ENCODE measurements at regions not wholly inside any gene's neighbourhood (a gene's known extent, or its start where the extent isn't known, plus 50 kb on each side); places are given as distances from the start of the nearest gene placed in this dataset.

GRCh38 chr18:27411013-27411412, 225.9 kb upstream of the CHST9 start:
- intact Hi-C loops (cut with micrococcal nuclease; ENCODE audit: unreplicated experiment): no loop called here
- ChIA-PET POLR2A (ENCODE audit: unreplicated experiment) (no interaction called here), CTCF (no interaction called here)
- H2AFZ ChIP-seq: no peak overlapping the region
- H3K9me3 ChIP-seq (ENCODE audit: insufficient read depth, low read depth): no peaks in the 10 kb centered on the region; the same call in 1 of the 2 replicates
- no peaks in the 10 kb centered on the region for H3K36me3 ChIP-seq (ENCODE audit: low read depth)
- H3K9me2 ChIP-seq (ENCODE audit: insufficient read depth): no peaks in the 10 kb centered on the region
- no peak for DNase-seq
- H3K4me2 ChIP-seq: no peak overlapping the region
- H3K79me2 ChIP-seq (ENCODE audit: low read depth): no peaks in the 10 kb centered on the region
- no peaks in the 10 kb centered on the region for H3K27me3 ChIP-seq (ENCODE audit: insufficient read depth, low read depth)
- H3K4me3 ChIP-seq: no peak overlapping the region
- BruUV-seq (replicated peaks): no TSS peak
- no peak for TF ChIP-seq EZH2 (IDR thresholded peaks at IDR 0.05; ENCODE audit: low read depth)
- TF ChIP-seq CTCF (conservative IDR thresholded peaks at IDR 0.05): no peak
- no peaks in the 10 kb centered on the region for H3F3A ChIP-seq (ENCODE audit: insufficient read depth, low read depth)
- no peaks in the 10 kb centered on the region for H4K20me1 ChIP-seq (ENCODE audit: insufficient read depth)
- peaks cover 19% of the 10 kb centered on the region for H3K4me1 ChIP-seq (replicated peaks; ENCODE audit: insufficient read depth)
- H3K27ac ChIP-seq: no peak overlapping the region

GRCh38 chr18:27404855-27405254, 219.7 kb upstream of the CHST9 start:
- DNase-seq: peak in 1 of 2 experiments; percentile 55
- Histone ChIP-seq H3K27me3 (ENCODE audit: insufficient read depth, low read depth) (no peaks in the 10 kb centered on the region), H3K9me3 (ENCODE audit: insufficient read depth, low read depth) (no peaks in the 10 kb centered on the region), H3K9me2 (ENCODE audit: insufficient read depth) (no peaks in the 10 kb centered on the region), H4K20me1 (ENCODE audit: insufficient read depth) (no peaks in the 10 kb centered on the region), H3K4me1 (replicated peaks; ENCODE audit: insufficient read depth) (0 out of 2 replicates have a peak, but pooled peaks cover 5% of the 10 kb centered on the region), H3F3A (ENCODE audit: insufficient read depth, low read depth) (no peaks in the 10 kb centered on the region), H3K27ac (no peak overlapping the region), H3K79me2 (ENCODE audit: low read depth) (no peaks in the 10 kb centered on the region), H3K4me2 (no peak overlapping the region), H2AFZ (no peak overlapping the region), H3K4me3 (no peak overlapping the region), H3K36me3 (ENCODE audit: low read depth) (no peaks in the 10 kb centered on the region)
- intact Hi-C loops (cut with micrococcal nuclease; ENCODE audit: unreplicated experiment): loop anchor here (10.0 kb wide), 1 partner anchor 960 kb away; no protein-coding TSS in a partner anchor
- ChIA-PET CTCF (no interaction called here), POLR2A (ENCODE audit: unreplicated experiment) (no interaction called here)
- no peak for TF ChIP-seq EZH2 (IDR thresholded peaks at IDR 0.05; ENCODE audit: low read depth)
- no peak for TF ChIP-seq CTCF (conservative IDR thresholded peaks at IDR 0.05)
- BruUV-seq (replicated peaks): no TSS peak

DNA sequence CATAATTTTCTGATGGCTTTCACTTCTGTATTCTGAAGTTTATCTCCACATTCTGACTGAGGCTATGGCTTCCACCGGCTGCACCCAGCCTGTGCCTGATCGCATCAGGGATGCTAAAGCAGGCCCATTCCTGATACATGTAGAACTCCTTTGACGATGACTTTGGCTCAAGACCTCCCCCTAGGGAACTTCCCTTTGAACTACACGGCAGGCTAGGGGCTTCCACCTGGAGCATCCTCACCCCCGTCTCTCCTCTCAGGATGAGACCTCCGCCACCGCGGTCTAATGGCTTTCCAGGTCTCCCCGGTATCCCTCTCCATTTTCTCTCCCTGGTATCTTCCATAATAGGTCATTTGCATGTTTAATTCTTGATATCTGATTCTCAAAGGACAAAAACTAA, 214.9 kb upstream of the CHST9 start:
- intact Hi-C loops (cut with micrococcal nuclease; ENCODE audit: unreplicated experiment): loop anchor here (10.0 kb wide), 1 partner anchor 965 kb away; no protein-coding TSS in a partner anchor
- no TSS peak for BruUV-seq (replicated peaks)

More for the DNA sequence above, 214.9 kb upstream of the CHST9 start:
- CTCF ChIA-PET: no interaction called here
- Histone ChIP-seq H3K4me2 (no peak overlapping the region), H4K20me1 (ENCODE audit: insufficient read depth) (no peaks in the 10 kb centered on the region), H3K4me3 (no peak overlapping the region), H3K79me2 (ENCODE audit: low read depth) (no peaks in the 10 kb centered on the region), H3K9me3 (ENCODE audit: insufficient read depth, low read depth) (no peaks in the 10 kb centered on the region), H3K9me2 (ENCODE audit: insufficient read depth) (no peaks in the 10 kb centered on the region), H3K27ac (no peak overlapping the region), H3K4me1 (replicated peaks; ENCODE audit: insufficient read depth) (0 out of 2 replicates have a peak, but pooled peaks cover 5% of the 10 kb centered on the region), H3K27me3 (ENCODE audit: insufficient read depth, low read depth) (no peaks in the 10 kb centered on the region), H2AFZ (no peak overlapping the region), H3K36me3 (ENCODE audit: low read depth) (no peaks in the 10 kb centered on the region), H3F3A (ENCODE audit: insufficient read depth, low read depth) (no peaks in the 10 kb centered on the region)
- POLR2A ChIA-PET (ENCODE audit: unreplicated experiment): no interaction called here
- TF ChIP-seq EZH2 (IDR thresholded peaks at IDR 0.05; ENCODE audit: low read depth) (no peak), CTCF (conservative IDR thresholded peaks at IDR 0.05) (no peak)
- DNase-seq: no peak

All from PC-9 (cell line).